Astrocyte (in vitro differentiated cells and primary cell): ENCODE measurements at regions not wholly inside any gene's neighbourhood (a gene's known extent, or its start where the extent isn't known, plus 50 kb on each side); places are given as distances from the start of the nearest gene placed in this dataset.

ENCODE experiments used
- CTCF ChIP-seq: IDR thresholded peaks from 2 replicates; pipeline ENCODE4 v1.5.1; 2011; ENCODE audit warnings: low read depth, mild to moderate bottlenecking, inconsistent platforms, low read length, moderate library complexity; ENCODE audit not compliant: insufficient read depth
- EZH2 ChIP-seq: IDR thresholded peaks from 2 replicates; pipeline ENCODE4 v1.6.1; 2012; ENCODE audit warnings: mild to moderate bottlenecking, low read length, inconsistent platforms; ENCODE audit not compliant: insufficient read depth

GRCh38 chr15:69830430-69830829 is 267.3 kb downstream of the TLE3 start:
- TF ChIP-seq CTCF: no peak
- TF ChIP-seq EZH2: no peak
